Muscle of back (tissue), 3 donors: ENCODE measurements at regions not wholly inside any gene's neighbourhood (a gene's known extent, or its start where the extent isn't known, plus 50 kb on each side); places are given as distances from the start of the nearest gene placed in this dataset.
A peak's percentile ranks its signal among the peaks of the same experiment; 100 is the strongest.

Source experiments
- DNase-seq, 3 donors: peaks; one replicate each; pipeline versions ENCODE4 v3.0.0 to v3.0.0-alpha.2; 2013

DNA sequence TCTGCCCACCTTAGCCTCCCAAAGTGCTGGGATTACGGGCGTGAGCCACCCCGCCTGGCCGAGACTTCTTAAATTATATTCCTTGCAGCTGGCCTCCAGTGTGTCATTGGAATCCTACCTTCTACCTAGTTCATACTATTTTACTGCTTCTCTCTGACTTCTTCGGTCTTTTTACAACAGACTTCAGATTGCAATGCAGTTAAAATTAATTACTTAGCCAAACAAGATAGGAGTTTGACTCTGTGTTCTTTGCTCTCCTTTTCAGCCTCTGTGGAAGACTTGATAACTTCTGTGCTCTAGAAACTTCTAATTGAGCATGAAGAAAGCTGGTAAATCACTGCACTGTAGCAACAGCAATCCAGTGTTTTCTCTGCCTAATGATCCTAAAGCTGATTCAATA, 199.5 kb downstream of the GASK1B start:
- no peak for DNase-seq

DNA sequence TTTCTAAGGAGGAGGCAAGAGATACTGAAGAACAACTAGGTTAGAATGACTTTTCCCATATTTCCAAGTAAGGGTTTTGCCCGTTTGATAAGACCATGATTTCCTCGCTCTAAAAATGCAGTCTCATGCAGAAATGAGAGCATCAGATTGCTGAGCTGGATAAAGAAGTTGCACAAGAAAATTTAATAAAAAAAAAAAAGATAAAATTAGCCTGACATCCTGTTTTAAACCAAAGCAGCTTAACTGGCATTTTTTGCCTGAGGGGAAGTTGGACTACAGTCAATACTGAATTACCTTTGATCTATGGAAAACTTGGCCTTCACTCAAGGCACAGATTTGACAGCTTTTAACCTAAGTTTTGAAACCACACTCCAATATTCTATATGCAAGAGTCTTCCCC, 208.4 kb downstream of the GASK1B start:
- DNase-seq: no peak

GRCh38 chr4:157961229-157961990, 211.4 kb downstream of the GASK1B start:
- no peak for DNase-seq

- no peak for DNase-seq
Measured at GRCh38 chr4:157957905-157958304, 214.9 kb downstream of the GASK1B start.

DNA sequence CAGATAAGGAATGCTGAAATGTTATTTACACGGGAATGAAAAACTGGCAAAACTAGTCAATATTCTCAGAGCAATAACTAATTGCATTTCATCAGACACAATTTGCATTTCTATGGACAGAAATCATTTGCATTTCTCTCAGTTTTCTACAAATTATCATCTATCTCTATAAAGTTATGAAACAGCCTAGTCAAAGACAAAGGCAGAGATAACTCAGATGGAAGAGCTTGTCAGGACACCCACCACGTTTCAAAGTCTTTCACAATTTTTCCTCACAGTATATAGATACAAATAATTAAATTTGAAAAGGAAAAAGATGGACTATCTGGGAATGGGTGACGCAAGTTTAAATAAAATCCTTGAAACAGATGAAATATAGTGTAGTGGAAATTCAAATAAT, 230.8 kb downstream of the GASK1B start:
- no peak for DNase-seq

DNA sequence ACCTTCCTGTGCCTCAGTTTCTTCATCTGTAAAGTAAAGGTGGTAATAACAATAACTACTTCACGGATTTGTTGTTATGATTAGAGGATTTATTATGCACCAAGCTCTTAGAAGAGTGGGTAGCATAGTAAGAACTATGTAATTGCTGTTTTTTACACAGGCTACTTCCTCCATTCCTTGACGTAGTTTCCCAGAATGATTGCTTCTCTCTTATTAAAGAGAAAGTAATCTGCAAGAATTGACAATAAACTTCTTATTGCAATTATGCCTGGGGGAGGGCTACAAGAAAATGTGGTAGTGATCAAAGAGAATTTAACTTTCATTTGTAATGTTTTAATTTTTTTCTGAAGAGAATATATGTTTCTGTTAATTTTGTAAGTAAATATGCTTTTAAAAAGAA, 238.7 kb downstream of the GASK1B start:
- no peak for DNase-seq

DNA sequence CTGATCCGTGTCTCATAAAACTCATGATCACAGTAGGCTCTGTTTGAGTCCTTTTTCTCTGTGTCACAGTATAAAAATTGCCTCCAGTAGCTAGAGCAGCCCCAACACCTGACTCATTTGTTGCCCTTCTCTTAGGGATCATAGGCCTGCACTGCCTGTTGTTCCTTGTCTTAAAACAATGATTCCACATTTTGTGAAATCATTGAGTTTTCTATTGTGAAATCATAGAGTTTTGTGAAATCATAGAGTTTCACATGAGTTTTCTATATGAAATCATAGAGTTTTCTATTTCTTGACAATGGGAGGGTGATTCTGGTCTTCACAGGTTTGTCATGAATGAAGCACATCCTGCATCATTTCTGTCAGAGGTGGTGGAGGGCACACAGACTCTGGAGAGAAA, 239.9 kb downstream of the GASK1B start:
- no peak for DNase-seq

DNA sequence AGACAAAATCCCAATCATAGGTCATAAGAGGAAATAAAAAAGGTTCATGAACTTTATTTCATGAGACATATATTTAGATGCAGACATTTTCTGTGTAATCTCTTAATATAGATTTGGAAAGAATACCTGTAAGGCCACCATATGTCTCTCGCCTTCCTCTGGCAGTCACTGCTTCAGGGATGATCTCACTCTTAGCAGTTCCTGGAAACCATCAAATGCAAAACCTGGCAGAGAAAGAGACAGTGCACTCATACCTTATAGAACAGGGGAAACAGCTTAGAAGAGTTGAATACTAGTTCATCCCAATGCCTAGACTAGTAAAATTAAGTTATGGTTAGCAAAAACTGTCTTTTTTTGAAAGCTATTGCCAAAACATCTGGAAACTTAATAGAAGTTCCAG, 243.3 kb downstream of the GASK1B start:
- DNase-seq: peak in 2 of 3 donors; percentile 10 to 34

- DNase-seq: no peak
Measured at GRCh38 chr4:157918036-157918832, 254.6 kb downstream of the GASK1B start.

GRCh38 chr4:157912212-157912611, 260.6 kb downstream of the GASK1B start:
- DNase-seq: no peak

DNA sequence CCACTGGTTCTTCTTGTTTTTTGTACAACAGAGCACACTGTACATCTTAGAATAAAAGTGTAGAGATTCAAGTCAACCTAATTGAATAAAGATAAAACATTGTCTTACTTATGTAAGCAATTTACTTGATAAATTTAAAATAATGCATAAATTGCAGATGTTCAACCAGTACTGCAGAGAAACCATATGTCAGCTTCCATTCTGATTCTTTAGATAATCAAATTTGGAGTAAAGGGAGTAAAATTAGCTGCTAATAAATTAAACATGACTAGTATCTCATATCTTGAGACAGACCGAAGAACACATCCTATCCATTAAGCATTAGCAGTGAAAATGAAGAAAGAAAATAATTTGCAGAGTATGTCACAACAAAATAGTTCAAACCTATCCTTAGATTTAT, 261.2 kb downstream of the GASK1B start:
- no peak for DNase-seq

GRCh38 chr4:157908691-157909090, 264.1 kb downstream of the GASK1B start:
- no peak for DNase-seq

DNA sequence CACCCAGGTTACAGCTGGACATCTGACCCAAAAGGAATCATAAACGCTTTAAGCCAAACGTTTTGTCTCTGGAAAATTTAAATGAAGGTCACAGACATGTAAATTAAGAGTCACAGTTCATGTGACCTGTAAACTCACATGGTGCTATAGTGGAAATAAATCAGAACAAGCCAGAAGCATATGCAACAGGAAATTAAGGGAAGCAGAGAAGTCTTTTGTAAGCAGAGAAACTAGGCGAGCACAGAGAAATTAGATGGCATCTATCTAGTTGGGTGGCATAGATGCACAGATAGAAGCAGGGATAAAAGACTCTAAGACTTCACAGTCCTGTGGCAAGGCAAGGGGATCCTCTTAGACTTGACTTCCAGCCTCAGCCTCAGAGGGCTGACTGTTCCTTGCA, 264.8 kb downstream of the GASK1B start:
- DNase-seq: no peak

DNA sequence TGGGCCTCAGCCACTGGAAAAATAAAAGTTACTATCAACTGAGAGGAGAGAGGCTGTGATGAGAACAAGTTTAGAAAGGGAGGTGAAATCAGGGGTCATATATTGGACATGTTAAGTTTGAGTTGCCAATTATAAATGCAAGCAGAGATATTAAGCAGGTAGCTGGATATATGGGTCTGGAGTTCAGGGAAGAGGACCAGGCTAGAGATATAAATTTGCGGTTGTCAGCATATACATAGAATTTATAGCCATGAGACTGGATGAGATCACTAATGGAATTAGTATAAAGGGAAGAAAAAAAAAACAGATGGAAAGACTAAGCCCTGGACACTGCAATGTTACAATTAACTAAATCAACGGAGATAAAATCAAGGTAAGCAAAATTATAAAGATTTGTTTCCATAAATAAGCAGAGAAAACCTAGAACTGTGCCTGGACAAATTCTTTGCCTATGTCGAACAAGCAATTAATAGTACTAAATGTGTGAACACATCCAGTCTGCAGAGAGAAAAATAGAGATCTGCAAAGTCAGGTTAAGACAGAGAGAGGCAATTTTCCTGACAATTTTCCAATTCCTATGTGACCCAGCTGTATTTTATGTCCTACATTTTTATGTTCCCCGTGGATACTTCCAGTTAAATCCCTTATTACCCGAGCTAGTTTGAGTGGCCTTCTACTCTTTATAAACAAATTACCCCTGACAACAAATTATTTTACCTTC, 265.4 kb downstream of the GASK1B start:
- peak in 1 of 3 donors; percentile 16 for DNase-seq

DNA sequence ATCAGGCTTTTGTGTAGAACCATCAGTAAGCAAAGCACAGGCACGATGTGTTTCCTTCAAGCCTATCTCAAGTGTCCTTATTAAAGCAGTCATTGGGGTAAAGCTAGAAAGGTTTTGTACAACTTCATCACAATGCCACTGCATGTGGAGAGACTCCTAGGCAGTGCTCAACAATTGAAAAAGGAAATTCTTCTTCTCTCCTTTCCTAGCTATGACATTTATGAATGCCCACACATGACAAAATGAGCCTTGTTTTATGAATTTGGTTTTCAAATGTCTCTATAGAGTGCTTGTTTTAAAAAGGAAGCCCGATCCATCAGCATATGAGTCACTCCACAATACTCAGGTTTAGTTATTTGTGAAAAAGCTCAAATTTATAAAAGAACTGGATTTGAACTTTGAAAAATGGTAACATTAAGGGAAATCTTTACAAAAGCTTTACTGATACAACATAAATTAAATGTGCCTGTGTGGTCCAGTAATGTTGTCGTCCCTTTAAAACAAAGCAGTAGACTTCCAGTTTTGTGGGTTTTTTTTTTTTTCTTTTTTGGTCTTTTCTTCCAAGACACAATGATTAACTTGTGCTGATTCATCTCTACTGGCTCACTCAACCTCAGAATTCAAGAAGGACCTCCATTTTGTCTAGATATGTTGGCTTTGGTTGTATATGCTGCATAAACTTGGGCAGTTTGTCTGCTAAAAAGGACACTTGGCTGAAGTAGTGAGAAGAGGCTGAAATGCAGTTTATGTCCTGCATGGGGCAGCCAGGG, 273.8 kb downstream of the GASK1B start:
- DNase-seq: no peak

GRCh38 chr4:157897855-157898370, 274.9 kb downstream of the GASK1B start:
- DNase-seq: no peak

DNA sequence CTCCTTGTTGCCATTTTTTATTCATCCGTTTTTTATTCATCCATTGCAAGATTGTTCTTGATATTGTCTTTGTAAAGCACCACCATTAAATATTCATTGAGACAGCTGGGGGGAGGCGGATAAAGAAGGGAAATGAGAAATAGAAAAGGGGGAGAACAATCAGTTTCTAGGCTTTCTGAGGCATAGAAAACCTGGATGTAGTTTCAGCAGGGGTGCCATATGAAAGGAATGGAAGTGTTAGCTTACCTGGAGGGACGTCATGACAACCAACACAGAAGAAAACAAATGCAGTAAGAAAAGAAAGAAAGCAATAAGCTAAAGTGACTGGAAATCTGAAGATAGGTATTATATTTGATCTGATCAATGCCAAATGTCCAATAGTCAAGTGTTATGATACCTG, 276.1 kb downstream of the GASK1B start:
- no peak for DNase-seq

GRCh38 chr4:157895205-157895604, 277.6 kb downstream of the GASK1B start:
- DNase-seq: no peak

DNA sequence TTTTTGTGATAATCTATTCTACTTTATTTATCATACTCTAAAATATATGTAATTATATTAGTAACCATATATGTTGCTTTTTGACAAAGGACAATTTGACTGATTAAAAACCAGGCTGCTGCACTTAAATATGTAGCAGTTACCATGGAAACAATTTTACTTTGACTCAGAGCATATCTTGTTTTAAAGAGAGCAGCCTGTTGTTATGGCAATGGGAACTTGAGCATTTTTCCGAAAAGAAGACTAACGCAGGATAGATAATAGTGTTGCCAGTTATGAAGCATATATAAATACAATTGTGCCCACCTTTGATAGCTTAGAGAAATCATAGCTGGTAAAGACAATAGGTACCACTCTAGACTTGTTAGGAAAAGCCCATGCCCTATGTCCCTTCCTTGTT, 283.0 kb downstream of the GASK1B start:
- peak in 2 of 3 donors; percentile 9 to 20 for DNase-seq

- no peak for DNase-seq
Measured at GRCh38 chr4:157888281-157888680, 284.5 kb downstream of the GASK1B start.

DNA sequence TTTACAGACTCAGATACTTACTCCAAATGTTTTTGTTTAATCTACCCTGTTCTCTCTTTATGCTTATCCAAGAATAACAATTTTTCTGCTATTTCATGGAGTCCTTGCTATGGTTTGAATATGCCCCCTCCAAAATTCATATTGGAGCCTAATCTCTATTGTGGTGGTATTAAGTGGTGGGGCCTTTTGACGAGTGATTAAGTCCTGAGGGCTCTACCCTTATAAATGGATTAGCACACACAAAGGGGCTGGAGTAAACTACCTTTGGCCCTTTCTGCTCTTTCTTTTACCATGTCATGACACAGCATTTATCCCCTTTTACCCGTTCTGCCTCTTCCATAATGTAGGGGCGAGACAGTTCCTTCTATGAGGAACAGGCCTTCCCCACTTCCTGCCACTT, 285.5 kb downstream of the GASK1B start:
- DNase-seq: no peak

DNA sequence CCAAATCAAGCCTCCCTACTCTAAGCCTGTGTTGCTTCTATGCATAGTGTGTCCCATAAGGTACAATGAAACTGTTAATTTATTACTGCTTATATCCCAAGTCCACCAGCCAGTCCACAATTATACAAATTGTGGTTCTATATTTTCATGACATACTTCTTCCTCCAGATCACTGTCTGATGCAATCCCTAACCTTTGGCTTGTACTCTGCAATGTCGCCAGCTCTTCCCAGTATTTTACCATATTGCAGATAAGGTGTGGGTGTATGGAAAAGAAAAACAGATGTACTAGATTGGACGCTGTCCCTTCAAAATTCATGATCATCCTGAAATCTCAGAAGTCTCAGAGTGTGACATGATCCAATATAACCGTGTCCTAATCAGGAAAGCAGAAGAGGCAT, 286.2 kb downstream of the GASK1B start:
- DNase-seq: no peak
